SIG-M5 (cell line): ENCODE measurements at regions not wholly inside any gene's neighbourhood (a gene's known extent, or its start where the extent isn't known, plus 50 kb on each side); places are given as distances from the start of the nearest gene placed in this dataset.
"Not testable (repeated sequence)": the region's sequence is repeated elsewhere in the genome, so short reads cannot be mapped to it uniquely, and the experiment has no call there.

ENCODE experiments used
- DNase-seq: peaks from one replicate; lab custom pipeline; 2025; lab: John Stamatoyannopoulos, UW

- no peak for DNase-seq
Observed at GRCh38 chr3:110894574-110894973, 177.0 kb upstream of the NECTIN3 start.

GRCh38 chr3:110895054-110895453 lies 176.6 kb upstream of the NECTIN3 start:
- no peak for DNase-seq

- DNase-seq: no peak
Observed at GRCh38 chr3:110897046-110897445, 174.6 kb upstream of the NECTIN3 start.

- no peak for DNase-seq
Observed at GRCh38 chr3:110900576-110900975, 171.0 kb upstream of the NECTIN3 start.

- DNase-seq: no peak
Observed at GRCh38 chr3:110901536-110901935, 170.1 kb upstream of the NECTIN3 start.

- no peak for DNase-seq
Observed at GRCh38 chr3:110902453-110903085, 169.0 kb upstream of the NECTIN3 start.

GRCh38 chr3:110903771-110904519 lies 167.7 kb upstream of the NECTIN3 start:
- no peak for DNase-seq

GRCh38 chr3:110904520-110904890 lies 167.1 kb upstream of the NECTIN3 start:
- DNase-seq: no peak

GRCh38 chr3:110905121-110905520 lies 166.5 kb upstream of the NECTIN3 start:
- no peak for DNase-seq

- no peak for DNase-seq
Observed at GRCh38 chr3:110909839-110910238, 161.8 kb upstream of the NECTIN3 start.

GRCh38 chr3:110910346-110910955 lies 161.2 kb upstream of the NECTIN3 start:
- no peak for DNase-seq

- DNase-seq: no peak
Observed at GRCh38 chr3:110918963-110919362, 152.7 kb upstream of the NECTIN3 start.

- no peak for DNase-seq
Observed at GRCh38 chr3:110925798-110926197, 145.8 kb upstream of the NECTIN3 start.

- DNase-seq: no peak
Observed at GRCh38 chr3:110928016-110928662, 143.5 kb upstream of the NECTIN3 start.

GRCh38 chr3:110929816-110930215 lies 141.8 kb upstream of the NECTIN3 start:
- DNase-seq: no peak

- DNase-seq: no peak
Observed at GRCh38 chr3:110932567-110932966, 139.0 kb upstream of the NECTIN3 start.

GRCh38 chr3:110933821-110934426 lies 137.7 kb upstream of the NECTIN3 start:
- no peak for DNase-seq

- DNase-seq: no peak
Observed at GRCh38 chr3:110938629-110939028, 133.0 kb upstream of the NECTIN3 start.

- DNase-seq: no peak
Observed at GRCh38 chr3:110940055-110940454, 131.6 kb upstream of the NECTIN3 start.

GRCh38 chr3:110944782-110945181 lies 126.8 kb upstream of the NECTIN3 start:
- DNase-seq: no peak

- no peak for DNase-seq
Observed at GRCh38 chr3:110946810-110947209, 124.8 kb upstream of the NECTIN3 start.

GRCh38 chr3:110949194-110949593 lies 122.4 kb upstream of the NECTIN3 start:
- not testable (repeated sequence) for DNase-seq
